ENCODE measurements at regions not wholly inside any gene's neighbourhood (a gene's known extent, or its start where the extent isn't known, plus 50 kb on each side); places are given as distances from the start of the nearest gene placed in this dataset.
"Not testable (repeated sequence)": the region's sequence is repeated elsewhere in the genome, so short reads cannot be mapped to it uniquely, and the experiment has no call there.

GRCh38 chr11:95650276-95650675, 139.3 kb downstream of the FAM76B start:
- DNase-seq (ENCODE audit: low read depth in 2 of 2): peak in 1 of 2 donors; percentile 3

GRCh38 chr11:95647871-95648270, 141.7 kb downstream of the FAM76B start:
- DNase-seq (ENCODE audit: low read depth in 2 of 2): no peak

- no peak for DNase-seq (ENCODE audit: low read depth in 2 of 2)
Measured at GRCh38 chr11:95647355-95647754, 142.2 kb downstream of the FAM76B start.

GRCh38 chr11:95641495-95641894, 148.1 kb downstream of the FAM76B start:
- no peak for DNase-seq (ENCODE audit: low read depth in 2 of 2)

GRCh38 chr11:95638501-95638900, 151.1 kb downstream of the FAM76B start:
- no peak for DNase-seq (ENCODE audit: low read depth in 2 of 2)

GRCh38 chr11:95625164-95625900, 164.2 kb downstream of the FAM76B start:
- no peak for DNase-seq (ENCODE audit: low read depth in 2 of 2)

GRCh38 chr11:95616256-95616804, 173.3 kb downstream of the FAM76B start:
- no peak for DNase-seq (ENCODE audit: low read depth in 2 of 2)

- DNase-seq (ENCODE audit: low read depth in 2 of 2): no peak
Measured at GRCh38 chr11:95611827-95612226, 177.8 kb downstream of the FAM76B start.

GRCh38 chr11:95610185-95610584, 179.4 kb downstream of the FAM76B start:
- DNase-seq (ENCODE audit: low read depth in 2 of 2): not testable (repeated sequence)

GRCh38 chr11:95608093-95608492, 181.5 kb downstream of the FAM76B start:
- DNase-seq (ENCODE audit: low read depth in 2 of 2): no peak

- DNase-seq (ENCODE audit: low read depth in 2 of 2): no peak
Measured at GRCh38 chr11:95606824-95607223, 182.8 kb downstream of the FAM76B start.

- DNase-seq (ENCODE audit: low read depth in 2 of 2): no peak
Measured at GRCh38 chr11:95605271-95605940, 184.2 kb downstream of the FAM76B start.

- DNase-seq (ENCODE audit: low read depth in 2 of 2): no peak
Measured at GRCh38 chr11:95599959-95600586, 189.5 kb downstream of the FAM76B start.

GRCh38 chr11:95595973-95596489, 193.6 kb downstream of the FAM76B start:
- no peak for DNase-seq (ENCODE audit: low read depth in 2 of 2)

- DNase-seq (ENCODE audit: low read depth in 2 of 2): no peak
Measured at GRCh38 chr11:95595541-95595940, 194.0 kb downstream of the FAM76B start.

- DNase-seq (ENCODE audit: low read depth in 2 of 2): no peak
Measured at GRCh38 chr11:95593111-95593510, 196.5 kb downstream of the FAM76B start.

GRCh38 chr11:95592471-95592870, 197.1 kb downstream of the FAM76B start:
- no peak for DNase-seq (ENCODE audit: low read depth in 2 of 2)

- DNase-seq (ENCODE audit: low read depth in 2 of 2): no peak
Measured at GRCh38 chr11:95589893-95590612, 199.5 kb downstream of the FAM76B start.

GRCh38 chr11:95588821-95589220, 200.8 kb downstream of the FAM76B start:
- no peak for DNase-seq (ENCODE audit: low read depth in 2 of 2)

GRCh38 chr11:95586661-95587060, 202.9 kb downstream of the FAM76B start:
- DNase-seq (ENCODE audit: low read depth in 2 of 2): no peak

GRCh38 chr11:95586155-95586554, 203.4 kb downstream of the FAM76B start:
- no peak for DNase-seq (ENCODE audit: low read depth in 2 of 2)

GRCh38 chr11:95585752-95586077, 203.9 kb downstream of the FAM76B start:
- DNase-seq (ENCODE audit: low read depth in 2 of 2): no peak
